HepG2 (cell line): ENCODE measurements at regions not wholly inside any gene's neighbourhood (a gene's known extent, or its start where the extent isn't known, plus 50 kb on each side); places are given as distances from the start of the nearest gene placed in this dataset.

Experiments
- ATAC-seq: fragments of 200-7000 bp; cut with Tn5 transposase; 3 replicates; pipeline ENCODE4 v1.9.1; 2020; ENCODE audit warnings: mild to moderate bottlenecking, moderate library complexity
- BruUV-seq: library from RNA; stranded (reverse); fragments of 400-500 nt; replicated peaks from 2 replicates; lab custom pipeline; 2021; lab: Mats Ljungman, UMichigan
- CTCF ChIA-PET: fragments of 300-600 bp; formaldehyde crosslinking; extraction: SDS; loops from one replicate; lab custom pipeline; 2021; ENCODE audit warnings: low total read pairs, inconsistent platforms, low intra/inter-chr PET ratio; lab: Yijun Ruan, JAX
- POLR2A ChIA-PET: fragments of 350-600 bp; sonication (Branson Sonifier 250); formaldehyde crosslinking; loops from one replicate; lab custom pipeline; 2020; ENCODE audit warnings: antibody characterized with exemption, inconsistent platforms; lab: Yijun Ruan, JAX
- DNase-seq: peaks from one replicate; pipeline ENCODE4 v3.0.0-alpha.2; 2015; ENCODE audit warnings: low spot score
- FAIRE-seq: peaks from 3 replicates; lab custom pipeline; 2011; peaks lifted over from hg19 to GRCh38; lab: Jason Lieb, UNC
- H2AFZ ChIP-seq: one replicate; pipeline ENCODE4 v1.6.1; 2011; ENCODE audit warnings: low read length, inconsistent platforms
- H3K27ac ChIP-seq: fragments of 300-600 bp; 3 replicates; pipeline ENCODE4 v1.8.0; 2011; ENCODE audit warnings: mixed run types, mild to moderate bottlenecking, mixed read lengths, low read length, inconsistent platforms; ENCODE audit not compliant: insufficient read depth; ENCODE audit errors: extremely low read length
- H3K27me3 ChIP-seq, 2 experiments: fragments of 200-600 bp in 1 of 2; 2 replicates in 1 of 2; 3 replicates in 1 of 2; pipeline versions ENCODE4 v1.6.0 to v1.8.0; 2011; ENCODE audit warnings: low read length in 2 of 2, mild to moderate bottlenecking in 2 of 2, moderate library complexity in 2 of 2, inconsistent platforms in 1 of 2; ENCODE audit not compliant: insufficient read depth in 2 of 2, control insufficient read depth in 1 of 2
- H3K36me3 ChIP-seq, 2 experiments: fragments of 200-600 bp in 1 of 2; replicated peaks in 1 of 2; 2 replicates in 1 of 2; 3 replicates in 1 of 2; pipeline versions ENCODE4 v1.5.1 to v1.8.0; 2011; ENCODE audit warnings: low read length in 2 of 2, inconsistent platforms in 1 of 2; ENCODE audit not compliant: insufficient read depth in 2 of 2, control insufficient read depth in 1 of 2
- H3K4me1 ChIP-seq: 2 replicates; pipeline ENCODE4 v1.5.1; 2012; ENCODE audit warnings: low read length, inconsistent platforms; ENCODE audit not compliant: insufficient read depth
- H3K4me2 ChIP-seq: 2 replicates; pipeline ENCODE4 v1.6.0; 2011; ENCODE audit warnings: low read depth, low read length, inconsistent platforms
- H3K4me3 ChIP-seq, 3 experiments: fragments of 200-600 bp in 1 of 3; sonication (generic), shearing (Covaris generic) in 1 of 3; replicated peaks in 1 of 3; 2 replicates each; pipeline ENCODE4 v1.5.1; 2011 to 2016; ENCODE audit warnings: low read length in 3 of 3, inconsistent platforms in 2 of 3, low read depth in 2 of 3, mild to moderate bottlenecking in 2 of 3, control low read depth in 1 of 3, mixed read lengths in 1 of 3; ENCODE audit not compliant: insufficient read depth in 1 of 3
- H3K79me2 ChIP-seq: one replicate; pipeline ENCODE4 v1.6.1; 2011; ENCODE audit warnings: low read length, inconsistent platforms; ENCODE audit not compliant: insufficient read depth
- H3K9ac ChIP-seq: 2 replicates; pipeline ENCODE4 v1.6.0; 2011; ENCODE audit warnings: mild to moderate bottlenecking, low read depth, low read length, inconsistent platforms; ENCODE audit not compliant: insufficient read depth
- H3K9me3 ChIP-seq: 2 replicates; pipeline ENCODE4 v1.5.1; 2012; ENCODE audit warnings: mild to moderate bottlenecking, low read length
- H4K20me1 ChIP-seq: 2 replicates; pipeline ENCODE4 v1.6.0; 2011; ENCODE audit warnings: inconsistent platforms, mild to moderate bottlenecking, low read length, moderate library complexity; ENCODE audit not compliant: insufficient read depth
- DR1 ChIP-seq: sonication (generic); formaldehyde crosslinking; IDR thresholded peaks from 2 replicates; pipeline ENCODE4 v1.8.0; 2021; ENCODE audit warnings: mild to moderate bottlenecking, missing genetic modification reagents, inconsistent platforms
- FOXP1 ChIP-seq, 2 experiments: fragments of 450-650 bp in 1 of 2; IDR thresholded peaks; 2 replicates each; pipeline ENCODE4 v1.6.1; 2017 to 2018; ENCODE audit warnings: antibody characterized with exemption in 1 of 2
- HMGA1 ChIP-seq: sonication (generic); formaldehyde crosslinking; conservative IDR thresholded peaks from 2 replicates; pipeline ENCODE4 v1.4.0; 2020; ENCODE audit warnings: missing genetic modification reagents
- JDP2 ChIP-seq: sonication (generic); formaldehyde crosslinking; IDR thresholded peaks from 2 replicates; pipeline ENCODE4 v1.8.1; 2022; ENCODE audit warnings: missing genetic modification reagents, borderline replicate concordance
- MTF2 ChIP-seq: sonication (generic); formaldehyde crosslinking; IDR thresholded peaks from 2 replicates; pipeline ENCODE4 v1.5.0; 2020; ENCODE audit warnings: missing genetic modification reagents, borderline replicate concordance
- SMYD3 ChIP-seq: sonication (generic); formaldehyde crosslinking; IDR thresholded peaks from 2 replicates; pipeline ENCODE4 v1.8.1; 2023; ENCODE audit warnings: mild to moderate bottlenecking, missing genetic modification reagents
- ZFAT ChIP-seq: sonication (generic); formaldehyde crosslinking; conservative IDR thresholded peaks from 2 replicates; pipeline ENCODE4 v1.8.1; 2023; ENCODE audit warnings: missing genetic modification reagents, inconsistent platforms
- ZNF12 ChIP-seq: sonication (generic); formaldehyde crosslinking; IDR thresholded peaks from 2 replicates; pipeline ENCODE4 v1.5.0; 2020; ENCODE audit warnings: missing genetic modification reagents
- ZNF274 ChIP-seq: sonication (generic); formaldehyde crosslinking; IDR thresholded peaks from 2 replicates; pipeline ENCODE4 v1.5.1; 2020; ENCODE audit warnings: mild to moderate bottlenecking, missing genetic modification reagents
- ZNF3 ChIP-seq: IDR thresholded peaks from 2 replicates; pipeline ENCODE4 v1.7.0; 2017; ENCODE audit warnings: inconsistent platforms
- ZNF776 ChIP-seq: sonication (generic); formaldehyde crosslinking; IDR thresholded peaks from 2 replicates; pipeline ENCODE4 v1.4.0; 2020; ENCODE audit warnings: mild to moderate bottlenecking, missing genetic modification reagents
- WGBS: methylation state at CpG from one replicate; pipeline ENCODE4 v1.1.6; 2017; ENCODE audit warnings: low lambda C conversion rate; 5-methylcytosine and 5-hydroxymethylcytosine counted together
- in situ Hi-C: cut with HindIII; loops from 2 replicates; pipeline ENCODE4 v1.10.0; 2017; ENCODE audit warnings: low pct_unique_long_range_greater_than_20kb; ENCODE audit not compliant: extremely low pct_ligation_motif_present
- intact Hi-C: fragments of 100-400 bp; cut with micrococcal nuclease; formaldehyde crosslinking; loops from one replicate; pipeline ENCODE4 v1.10.0; 2022; ENCODE audit not compliant: unreplicated experiment
- TF ChIP-seq, protein P1 (sequence below): sonication (generic); formaldehyde crosslinking; IDR thresholded peaks from 2 replicates; pipeline ENCODE4 v1.4.0; 2020; ENCODE audit warnings: missing genetic modification reagents, low read depth, mild to moderate bottlenecking, borderline replicate concordance
- TF ChIP-seq, protein P2 (sequence below): sonication (generic); formaldehyde crosslinking; IDR thresholded peaks from 2 replicates; pipeline ENCODE4 v1.4.0; 2020; ENCODE audit warnings: missing genetic modification reagents

DNA sequence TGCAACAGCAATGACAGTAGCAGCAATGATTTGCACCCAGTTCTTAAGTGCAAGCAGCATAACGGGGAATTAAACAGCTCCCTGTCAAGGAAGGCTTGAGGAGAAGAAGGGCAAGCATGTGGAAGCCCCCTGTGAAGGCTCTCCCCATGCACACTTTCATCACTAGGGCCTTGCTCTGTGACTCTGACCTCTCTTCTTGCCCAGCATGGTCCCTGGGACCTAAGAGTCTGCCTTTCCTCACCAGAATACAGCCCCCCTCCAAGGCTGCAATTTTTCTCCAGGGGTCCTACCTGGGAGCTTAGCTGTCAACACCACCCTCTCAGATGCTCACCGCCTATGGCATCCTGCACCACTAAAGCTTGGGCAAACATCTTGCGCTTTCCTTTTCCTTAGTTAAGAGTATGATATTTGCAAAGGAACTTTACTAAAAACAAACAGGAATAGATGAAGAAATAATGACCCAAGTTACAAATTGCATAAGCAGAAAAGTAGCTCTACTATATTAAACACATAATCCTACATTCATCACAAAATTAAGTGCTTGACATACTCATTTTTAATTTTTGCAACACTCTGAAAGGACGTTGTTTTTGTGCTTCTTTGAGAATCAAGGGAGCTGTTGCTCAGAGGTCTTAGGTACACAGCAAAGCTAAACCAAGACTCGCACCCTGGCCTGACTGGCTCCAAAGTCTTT, 187.6 kb downstream of the ADAMTS15 start:
- Histone ChIP-seq H3K9me3 (no peaks in the 10 kb centered on the region), H3K36me3 (no peaks in the 10 kb centered on the region)
- no peak for FAIRE-seq
- DNase-seq, result no peak
- BruUV-seq, result no TSS peak
- TF ChIP-seq ZNF3 (CRISPR knock-in tag) (no peak), HMGA1 (no peak), ZNF776 (CRISPR knock-in tag) (no peak), JDP2 (CRISPR knock-in tag) (no peak), MTF2 (CRISPR knock-in tag) (no peak), ZNF274 (CRISPR knock-in tag) (no peak), DR1 (CRISPR knock-in tag) (no peak), ZFAT (CRISPR knock-in tag) (no peak), SMYD3 (CRISPR knock-in tag) (no peak), FOXP1 (IDR thresholded peaks at IDR 0.05) (no peak), FOXP1 (CRISPR knock-in tag; IDR thresholded peaks at IDR 0.05) (no peak), ZNF12 (no peak)
- TF ChIP-seq, protein P1, sequence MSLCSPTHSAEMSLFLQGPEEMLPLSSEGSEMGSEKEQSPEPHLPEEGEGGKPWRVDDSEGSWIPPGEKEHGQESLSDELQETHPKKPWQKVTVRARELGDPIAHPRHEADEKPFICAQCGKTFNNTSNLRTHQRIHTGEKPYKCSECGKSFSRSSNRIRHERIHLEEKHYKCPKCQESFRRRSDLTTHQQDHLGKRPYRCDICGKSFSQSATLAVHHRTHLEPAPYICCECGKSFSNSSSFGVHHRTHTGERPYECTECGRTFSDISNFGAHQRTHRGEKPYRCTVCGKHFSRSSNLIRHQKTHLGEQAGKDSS, result no peak
- TF ChIP-seq, protein P2, sequence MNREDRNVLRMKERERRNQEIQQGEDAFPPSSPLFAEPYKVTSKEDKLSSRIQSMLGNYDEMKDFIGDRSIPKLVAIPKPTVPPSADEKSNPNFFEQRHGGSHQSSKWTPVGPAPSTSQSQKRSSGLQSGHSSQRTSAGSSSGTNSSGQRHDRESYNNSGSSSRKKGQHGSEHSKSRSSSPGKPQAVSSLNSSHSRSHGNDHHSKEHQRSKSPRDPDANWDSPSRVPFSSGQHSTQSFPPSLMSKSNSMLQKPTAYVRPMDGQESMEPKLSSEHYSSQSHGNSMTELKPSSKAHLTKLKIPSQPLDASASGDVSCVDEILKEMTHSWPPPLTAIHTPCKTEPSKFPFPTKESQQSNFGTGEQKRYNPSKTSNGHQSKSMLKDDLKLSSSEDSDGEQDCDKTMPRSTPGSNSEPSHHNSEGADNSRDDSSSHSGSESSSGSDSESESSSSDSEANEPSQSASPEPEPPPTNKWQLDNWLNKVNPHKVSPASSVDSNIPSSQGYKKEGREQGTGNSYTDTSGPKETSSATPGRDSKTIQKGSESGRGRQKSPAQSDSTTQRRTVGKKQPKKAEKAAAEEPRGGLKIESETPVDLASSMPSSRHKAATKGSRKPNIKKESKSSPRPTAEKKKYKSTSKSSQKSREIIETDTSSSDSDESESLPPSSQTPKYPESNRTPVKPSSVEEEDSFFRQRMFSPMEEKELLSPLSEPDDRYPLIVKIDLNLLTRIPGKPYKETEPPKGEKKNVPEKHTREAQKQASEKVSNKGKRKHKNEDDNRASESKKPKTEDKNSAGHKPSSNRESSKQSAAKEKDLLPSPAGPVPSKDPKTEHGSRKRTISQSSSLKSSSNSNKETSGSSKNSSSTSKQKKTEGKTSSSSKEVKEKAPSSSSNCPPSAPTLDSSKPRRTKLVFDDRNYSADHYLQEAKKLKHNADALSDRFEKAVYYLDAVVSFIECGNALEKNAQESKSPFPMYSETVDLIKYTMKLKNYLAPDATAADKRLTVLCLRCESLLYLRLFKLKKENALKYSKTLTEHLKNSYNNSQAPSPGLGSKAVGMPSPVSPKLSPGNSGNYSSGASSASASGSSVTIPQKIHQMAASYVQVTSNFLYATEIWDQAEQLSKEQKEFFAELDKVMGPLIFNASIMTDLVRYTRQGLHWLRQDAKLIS (CRISPR knock-in tag), result no peak
- TF ChIP-seq, all 625 proteins: peak for 0
- CTCF ChIA-PET, result no interaction called here
- H3K9ac ChIP-seq, result no peak overlapping the region
- intact Hi-C loops (no loop called here), in situ Hi-C loops (no loop called here)
- POLR2A ChIA-PET, result no interaction called here
- ATAC-seq, result no peak
- H3K4me2 ChIP-seq, result no peak overlapping the region
- H3K79me2 ChIP-seq, result no peaks in the 10 kb centered on the region
- H3K27me3 ChIP-seq, result peaks cover 0 to 14% of the 10 kb centered on the region in 2 experiments; a peak in 1 of 5 replicates
- peaks cover 28% of the 10 kb centered on the region for H3K4me1 ChIP-seq
- 34% methylated on average over 5 of the region's 5 CpGs for WGBS
- H2AFZ ChIP-seq, result no peak overlapping the region
- no peak overlapping the region for H3K4me3 ChIP-seq
- H3K27ac ChIP-seq, result no peak overlapping the region
- no peaks in the 10 kb centered on the region for H4K20me1 ChIP-seq
